ENCODE measurements at regions not wholly inside any gene's neighbourhood (a gene's known extent, or its start where the extent isn't known, plus 50 kb on each side); places are given as distances from the start of the nearest gene placed in this dataset.

DNA sequence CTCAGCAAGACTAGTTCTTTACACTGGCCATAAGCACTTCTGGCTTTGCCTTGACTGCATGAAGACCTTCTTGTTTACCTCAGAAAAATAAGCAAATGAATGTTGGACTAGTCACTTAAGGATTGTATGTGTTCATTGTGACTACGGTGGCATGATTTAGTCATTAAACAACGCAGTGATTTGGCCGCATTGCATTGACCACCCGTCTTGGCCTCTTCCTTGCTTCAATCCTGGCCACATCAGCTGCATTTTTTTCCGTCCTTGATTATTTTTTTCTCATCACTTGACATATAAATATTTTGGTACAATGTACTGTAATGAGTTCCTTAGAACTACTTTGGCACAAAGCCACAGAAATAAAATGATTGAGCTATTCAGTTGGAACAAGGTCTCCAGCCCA lies 656.2 kb downstream of the RAB28 start (continued):
- TF ChIP-seq, protein P1, sequence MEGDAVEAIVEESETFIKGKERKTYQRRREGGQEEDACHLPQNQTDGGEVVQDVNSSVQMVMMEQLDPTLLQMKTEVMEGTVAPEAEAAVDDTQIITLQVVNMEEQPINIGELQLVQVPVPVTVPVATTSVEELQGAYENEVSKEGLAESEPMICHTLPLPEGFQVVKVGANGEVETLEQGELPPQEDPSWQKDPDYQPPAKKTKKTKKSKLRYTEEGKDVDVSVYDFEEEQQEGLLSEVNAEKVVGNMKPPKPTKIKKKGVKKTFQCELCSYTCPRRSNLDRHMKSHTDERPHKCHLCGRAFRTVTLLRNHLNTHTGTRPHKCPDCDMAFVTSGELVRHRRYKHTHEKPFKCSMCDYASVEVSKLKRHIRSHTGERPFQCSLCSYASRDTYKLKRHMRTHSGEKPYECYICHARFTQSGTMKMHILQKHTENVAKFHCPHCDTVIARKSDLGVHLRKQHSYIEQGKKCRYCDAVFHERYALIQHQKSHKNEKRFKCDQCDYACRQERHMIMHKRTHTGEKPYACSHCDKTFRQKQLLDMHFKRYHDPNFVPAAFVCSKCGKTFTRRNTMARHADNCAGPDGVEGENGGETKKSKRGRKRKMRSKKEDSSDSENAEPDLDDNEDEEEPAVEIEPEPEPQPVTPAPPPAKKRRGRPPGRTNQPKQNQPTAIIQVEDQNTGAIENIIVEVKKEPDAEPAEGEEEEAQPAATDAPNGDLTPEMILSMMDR (conservative IDR thresholded peaks at IDR 0.05; ENCODE audit: low read depth in 2 of 2) = no peak
- no peak for TF ChIP-seq NANOG (IDR thresholded peaks at IDR 0.05; ENCODE audit: borderline replicate concordance)

DNA sequence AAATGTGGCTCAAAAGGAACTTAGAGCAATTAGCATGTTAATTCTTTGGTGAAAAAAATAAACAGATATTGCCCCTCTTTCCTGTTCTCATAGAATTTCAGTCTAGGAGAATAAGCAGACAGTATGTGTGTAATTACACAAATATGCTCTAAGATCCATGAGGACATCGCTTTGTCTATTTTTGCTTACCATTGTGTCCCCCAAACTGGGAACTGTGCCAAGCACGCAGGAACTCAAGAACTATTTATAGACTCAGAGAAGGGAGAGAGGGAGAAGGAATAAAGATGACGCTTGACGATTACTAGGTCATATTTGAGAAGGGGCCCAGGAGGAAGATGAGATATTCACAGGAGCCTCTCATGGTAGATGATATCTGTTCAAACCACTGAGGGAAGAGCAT lies 692.6 kb downstream of the RAB28 start:
- peaks cover 2% of the 10 kb centered on the region; the same call in 1 of the 3 replicates for H3K9me3 Mint-ChIP-seq
- peaks cover 6% of the 10 kb centered on the region; the same call in 1 of the 3 replicates for H3K36me3 Mint-ChIP-seq (ENCODE audit: low read depth)
- Histone ChIP-seq H3K27me3 (ENCODE audit: insufficient read depth) (no peaks in the 10 kb centered on the region), H3K4me1 (ENCODE audit: insufficient read depth) (no peaks in the 10 kb centered on the region), H2AFZ (no peak overlapping the region), H3K27ac (ENCODE audit: low read depth) (no peak overlapping the region), H3K79me2 (replicated peaks; ENCODE audit: insufficient read depth) (no peaks in the 10 kb centered on the region), H4K20me1 (replicated peaks; ENCODE audit: insufficient read depth) (no peaks in the 10 kb centered on the region), H3K36me3 (ENCODE audit: insufficient read depth) (no peaks in the 10 kb centered on the region), H3K9me2 (ENCODE audit: insufficient read depth) (peaks cover 8% of the 10 kb centered on the region; the same call in 1 of the 2 replicates), H3K4me3 (no peak overlapping the region), H3F3A (replicated peaks; ENCODE audit: low read depth) (no peaks in the 10 kb centered on the region), H3K4me2 (no peak overlapping the region)
- DNase-seq (ENCODE audit: low spot score) (no peak), ATAC-seq (no peak)
- no peak overlapping the region for H3K4me3 Mint-ChIP-seq
- no peaks in the 10 kb centered on the region for H3K4me1 Mint-ChIP-seq
- no peak overlapping the region for H3K27ac Mint-ChIP-seq
- H3K27me3 Mint-ChIP-seq (ENCODE audit: insufficient read depth, low read depth, poor library complexity) = peaks cover 4% of the 10 kb centered on the region
- TF ChIP-seq, protein P2, sequence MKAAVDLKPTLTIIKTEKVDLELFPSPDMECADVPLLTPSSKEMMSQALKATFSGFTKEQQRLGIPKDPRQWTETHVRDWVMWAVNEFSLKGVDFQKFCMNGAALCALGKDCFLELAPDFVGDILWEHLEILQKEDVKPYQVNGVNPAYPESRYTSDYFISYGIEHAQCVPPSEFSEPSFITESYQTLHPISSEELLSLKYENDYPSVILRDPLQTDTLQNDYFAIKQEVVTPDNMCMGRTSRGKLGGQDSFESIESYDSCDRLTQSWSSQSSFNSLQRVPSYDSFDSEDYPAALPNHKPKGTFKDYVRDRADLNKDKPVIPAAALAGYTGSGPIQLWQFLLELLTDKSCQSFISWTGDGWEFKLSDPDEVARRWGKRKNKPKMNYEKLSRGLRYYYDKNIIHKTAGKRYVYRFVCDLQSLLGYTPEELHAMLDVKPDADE (IDR thresholded peaks at IDR 0.05) = no peak
- TF ChIP-seq, protein P3, sequence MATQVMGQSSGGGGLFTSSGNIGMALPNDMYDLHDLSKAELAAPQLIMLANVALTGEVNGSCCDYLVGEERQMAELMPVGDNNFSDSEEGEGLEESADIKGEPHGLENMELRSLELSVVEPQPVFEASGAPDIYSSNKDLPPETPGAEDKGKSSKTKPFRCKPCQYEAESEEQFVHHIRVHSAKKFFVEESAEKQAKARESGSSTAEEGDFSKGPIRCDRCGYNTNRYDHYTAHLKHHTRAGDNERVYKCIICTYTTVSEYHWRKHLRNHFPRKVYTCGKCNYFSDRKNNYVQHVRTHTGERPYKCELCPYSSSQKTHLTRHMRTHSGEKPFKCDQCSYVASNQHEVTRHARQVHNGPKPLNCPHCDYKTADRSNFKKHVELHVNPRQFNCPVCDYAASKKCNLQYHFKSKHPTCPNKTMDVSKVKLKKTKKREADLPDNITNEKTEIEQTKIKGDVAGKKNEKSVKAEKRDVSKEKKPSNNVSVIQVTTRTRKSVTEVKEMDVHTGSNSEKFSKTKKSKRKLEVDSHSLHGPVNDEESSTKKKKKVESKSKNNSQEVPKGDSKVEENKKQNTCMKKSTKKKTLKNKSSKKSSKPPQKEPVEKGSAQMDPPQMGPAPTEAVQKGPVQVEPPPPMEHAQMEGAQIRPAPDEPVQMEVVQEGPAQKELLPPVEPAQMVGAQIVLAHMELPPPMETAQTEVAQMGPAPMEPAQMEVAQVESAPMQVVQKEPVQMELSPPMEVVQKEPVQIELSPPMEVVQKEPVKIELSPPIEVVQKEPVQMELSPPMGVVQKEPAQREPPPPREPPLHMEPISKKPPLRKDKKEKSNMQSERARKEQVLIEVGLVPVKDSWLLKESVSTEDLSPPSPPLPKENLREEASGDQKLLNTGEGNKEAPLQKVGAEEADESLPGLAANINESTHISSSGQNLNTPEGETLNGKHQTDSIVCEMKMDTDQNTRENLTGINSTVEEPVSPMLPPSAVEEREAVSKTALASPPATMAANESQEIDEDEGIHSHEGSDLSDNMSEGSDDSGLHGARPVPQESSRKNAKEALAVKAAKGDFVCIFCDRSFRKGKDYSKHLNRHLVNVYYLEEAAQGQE (IDR thresholded peaks at IDR 0.05; ENCODE audit: unreplicated experiment) = no peak
- TF ChIP-seq POLR2AphosphoS5 (IDR thresholded peaks at IDR 0.05; ENCODE audit: low read depth) (no peak), ZNF114 (CRISPR knock-in tag; IDR thresholded peaks at IDR 0.05) (no peak), JUNB (IDR thresholded peaks at IDR 0.05; ENCODE audit: unreplicated experiment) (no peak), STAT1 (IDR thresholded peaks at IDR 0.05; ENCODE audit: unreplicated experiment) (no peak), EZH2 (IDR thresholded peaks at IDR 0.05; ENCODE audit: low read depth, unreplicated experiment) (no peak), NANOG (IDR thresholded peaks at IDR 0.05; ENCODE audit: borderline replicate concordance) (no peak)
- TF ChIP-seq, protein P4, sequence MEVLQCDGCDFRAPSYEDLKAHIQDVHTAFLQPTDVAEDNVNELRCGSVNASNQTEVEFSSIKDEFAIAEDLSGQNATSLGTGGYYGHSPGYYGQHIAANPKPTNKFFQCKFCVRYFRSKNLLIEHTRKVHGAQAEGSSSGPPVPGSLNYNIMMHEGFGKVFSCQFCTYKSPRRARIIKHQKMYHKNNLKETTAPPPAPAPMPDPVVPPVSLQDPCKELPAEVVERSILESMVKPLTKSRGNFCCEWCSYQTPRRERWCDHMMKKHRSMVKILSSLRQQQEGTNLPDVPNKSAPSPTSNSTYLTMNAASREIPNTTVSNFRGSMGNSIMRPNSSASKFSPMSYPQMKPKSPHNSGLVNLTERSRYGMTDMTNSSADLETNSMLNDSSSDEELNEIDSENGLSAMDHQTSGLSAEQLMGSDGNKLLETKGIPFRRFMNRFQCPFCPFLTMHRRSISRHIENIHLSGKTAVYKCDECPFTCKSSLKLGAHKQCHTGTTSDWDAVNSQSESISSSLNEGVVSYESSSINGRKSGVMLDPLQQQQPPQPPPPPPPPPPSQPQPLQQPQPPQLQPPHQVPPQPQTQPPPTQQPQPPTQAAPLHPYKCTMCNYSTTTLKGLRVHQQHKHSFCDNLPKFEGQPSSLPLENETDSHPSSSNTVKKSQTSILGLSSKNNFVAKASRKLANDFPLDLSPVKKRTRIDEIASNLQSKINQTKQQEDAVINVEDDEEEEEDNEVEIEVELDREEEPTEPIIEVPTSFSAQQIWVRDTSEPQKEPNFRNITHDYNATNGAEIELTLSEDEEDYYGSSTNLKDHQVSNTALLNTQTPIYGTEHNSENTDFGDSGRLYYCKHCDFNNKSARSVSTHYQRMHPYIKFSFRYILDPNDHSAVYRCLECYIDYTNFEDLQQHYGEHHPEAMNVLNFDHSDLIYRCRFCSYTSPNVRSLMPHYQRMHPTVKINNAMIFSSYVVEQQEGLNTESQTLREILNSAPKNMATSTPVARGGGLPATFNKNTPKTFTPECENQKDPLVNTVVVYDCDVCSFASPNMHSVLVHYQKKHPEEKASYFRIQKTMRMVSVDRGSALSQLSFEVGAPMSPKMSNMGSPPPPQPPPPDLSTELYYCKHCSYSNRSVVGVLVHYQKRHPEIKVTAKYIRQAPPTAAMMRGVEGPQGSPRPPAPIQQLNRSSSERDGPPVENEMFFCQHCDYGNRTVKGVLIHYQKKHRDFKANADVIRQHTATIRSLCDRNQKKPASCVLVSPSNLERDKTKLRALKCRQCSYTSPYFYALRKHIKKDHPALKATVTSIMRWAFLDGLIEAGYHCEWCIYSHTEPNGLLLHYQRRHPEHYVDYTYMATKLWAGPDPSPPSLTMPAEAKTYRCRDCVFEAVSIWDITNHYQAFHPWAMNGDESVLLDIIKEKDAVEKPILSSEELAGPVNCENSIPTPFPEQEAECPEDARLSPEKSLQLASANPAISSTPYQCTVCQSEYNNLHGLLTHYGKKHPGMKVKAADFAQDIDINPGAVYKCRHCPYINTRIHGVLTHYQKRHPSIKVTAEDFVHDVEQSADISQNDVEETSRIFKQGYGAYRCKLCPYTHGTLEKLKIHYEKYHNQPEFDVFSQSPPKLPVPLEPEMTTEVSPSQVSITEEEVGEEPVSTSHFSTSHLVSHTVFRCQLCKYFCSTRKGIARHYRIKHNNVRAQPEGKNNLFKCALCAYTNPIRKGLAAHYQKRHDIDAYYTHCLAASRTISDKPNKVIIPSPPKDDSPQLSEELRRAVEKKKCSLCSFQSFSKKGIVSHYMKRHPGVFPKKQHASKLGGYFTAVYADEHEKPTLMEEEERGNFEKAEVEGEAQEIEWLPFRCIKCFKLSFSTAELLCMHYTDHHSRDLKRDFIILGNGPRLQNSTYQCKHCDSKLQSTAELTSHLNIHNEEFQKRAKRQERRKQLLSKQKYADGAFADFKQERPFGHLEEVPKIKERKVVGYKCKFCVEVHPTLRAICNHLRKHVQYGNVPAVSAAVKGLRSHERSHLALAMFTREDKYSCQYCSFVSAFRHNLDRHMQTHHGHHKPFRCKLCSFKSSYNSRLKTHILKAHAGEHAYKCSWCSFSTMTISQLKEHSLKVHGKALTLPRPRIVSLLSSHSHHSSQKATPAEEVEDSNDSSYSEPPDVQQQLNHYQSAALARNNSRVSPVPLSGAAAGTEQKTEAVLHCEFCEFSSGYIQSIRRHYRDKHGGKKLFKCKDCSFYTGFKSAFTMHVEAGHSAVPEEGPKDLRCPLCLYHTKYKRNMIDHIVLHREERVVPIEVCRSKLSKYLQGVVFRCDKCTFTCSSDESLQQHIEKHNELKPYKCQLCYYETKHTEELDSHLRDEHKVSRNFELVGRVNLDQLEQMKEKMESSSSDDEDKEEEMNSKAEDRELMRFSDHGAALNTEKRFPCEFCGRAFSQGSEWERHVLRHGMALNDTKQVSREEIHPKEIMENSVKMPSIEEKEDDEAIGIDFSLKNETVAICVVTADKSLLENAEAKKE (CRISPR knock-in tag; IDR thresholded peaks at IDR 0.05) = no peak
- TF ChIP-seq, protein P1 (conservative IDR thresholded peaks at IDR 0.05; ENCODE audit: low read depth in 2 of 2) = no peak
